Naive thymus-derived CD8-positive, alpha-beta T cell (primary cell): ENCODE measurements at regions not wholly inside any gene's neighbourhood (a gene's known extent, or its start where the extent isn't known, plus 50 kb on each side); places are given as distances from the start of the nearest gene placed in this dataset.

Source experiments
- ATAC-seq, 2 donors: fragments of 150-1000 bp; cut with Tn5 transposase in 1 of 2; sonication (Bioruptor Pico), chemical (Tn5 transposase) in 1 of 2; 1 replicate in 1 of 2; 2 replicates in 1 of 2; pipeline ENCODE4 v1.10.0; 2021; ENCODE audit warnings: mild to moderate bottlenecking in 2 of 2, moderate library complexity in 2 of 2
- POLR2A ChIA-PET: fragments of 350-600 bp; sonication (Branson Sonifier 250); formaldehyde crosslinking; loops from one replicate; lab custom pipeline; 2021; ENCODE audit warnings: antibody characterized with exemption; lab: Charles Lee
- DNase-seq, 10 donors: peaks; one replicate each; pipeline versions ENCODE4 v3.0.0 to v3.0.0-alpha.2; 2020 to 2022
- H3K27ac Mint-ChIP-seq, 10 donors: one replicate each; pipeline ENCODE4 v1.8.0; 2020 to 2022; ENCODE audit warnings: mild to moderate bottlenecking in 10 of 10, mixed read lengths in 10 of 10, moderate library complexity in 4 of 10, inconsistent platforms in 1 of 10
- H3K27me3 Mint-ChIP-seq, 5 donors: one replicate each; pipeline ENCODE4 v1.8.0; 2021 to 2022; ENCODE audit warnings: mixed read lengths in 5 of 5
- H3K36me3 Mint-ChIP-seq, 3 donors: one replicate each; pipeline ENCODE4 v1.8.0; 2020 to 2022; ENCODE audit warnings: mixed read lengths in 3 of 3, mild to moderate bottlenecking in 2 of 3, inconsistent platforms in 1 of 3
- H3K4me1 Mint-ChIP-seq, 4 donors: one replicate each; pipeline ENCODE4 v1.8.0; 2021 to 2022; ENCODE audit warnings: mixed read lengths in 4 of 4
- H3K4me3 Mint-ChIP-seq, 10 donors: one replicate each; pipeline ENCODE4 v1.8.0; 2020 to 2022; ENCODE audit warnings: mild to moderate bottlenecking in 10 of 10, mixed read lengths in 10 of 10, moderate library complexity in 6 of 10, inconsistent platforms in 1 of 10
- H3K9me3 Mint-ChIP-seq, 9 donors: one replicate each; pipeline ENCODE4 v1.8.0; 2020 to 2022; ENCODE audit warnings: mixed read lengths in 9 of 9, mild to moderate bottlenecking in 3 of 9, inconsistent platforms in 1 of 9, moderate library complexity in 1 of 9

- Mint-ChIP-seq H3K9me3 (peaks cover 5 to 53% (median 20%) of the 10 kb centered on the region in 9 donors), H3K27ac (no peak overlapping the region), H3K4me3 (no peak overlapping the region), H3K36me3 (no peaks in the 10 kb centered on the region), H3K4me1 (no peaks in the 10 kb centered on the region), H3K27me3 (no peaks in the 10 kb centered on the region)
- POLR2A ChIA-PET = no interaction called here
- no peak for ATAC-seq
- no peak for DNase-seq
Measured at GRCh38 chr13:54317722-54318121, 1289.1 kb downstream of the OLFM4 start.

- Mint-ChIP-seq H3K4me1 (no peaks in the 10 kb centered on the region), H3K27ac (no peak overlapping the region), H3K36me3 (peaks cover 0 to 3% (median 0%) of the 10 kb centered on the region in 3 donors), H3K27me3 (no peaks in the 10 kb centered on the region), H3K4me3 (no peak overlapping the region), H3K9me3 (peaks cover 0 to 43% (median 7%) of the 10 kb centered on the region in 9 donors)
- DNase-seq (no peak), ATAC-seq (no peak)
- POLR2A ChIA-PET = no interaction called here
Measured at GRCh38 chr13:54337540-54337939, 1308.9 kb downstream of the OLFM4 start.

- no peaks in the 10 kb centered on the region for H3K27me3 Mint-ChIP-seq
- H3K36me3 Mint-ChIP-seq = no peaks in the 10 kb centered on the region
- no peak for DNase-seq
- H3K9me3 Mint-ChIP-seq = peaks cover 0 to 19% (median 6%) of the 10 kb centered on the region in 9 donors
- ATAC-seq = no peak
- POLR2A ChIA-PET = no interaction called here
- H3K27ac Mint-ChIP-seq = no peak overlapping the region
- no peaks in the 10 kb centered on the region for H3K4me1 Mint-ChIP-seq
- no peak overlapping the region for H3K4me3 Mint-ChIP-seq
Measured at GRCh38 chr13:54347531-54347930, 1318.9 kb downstream of the OLFM4 start.

- Mint-ChIP-seq H3K27me3 (no peaks in the 10 kb centered on the region), H3K27ac (no peak overlapping the region), H3K4me3 (no peak overlapping the region), H3K36me3 (no peaks in the 10 kb centered on the region), H3K9me3 (peaks cover 0 to 35% (median 13%) of the 10 kb centered on the region in 9 donors), H3K4me1 (no peaks in the 10 kb centered on the region)
- DNase-seq = no peak
- ATAC-seq = no peak
- POLR2A ChIA-PET = no interaction called here
Measured at GRCh38 chr13:54356209-54356608, 1327.6 kb downstream of the OLFM4 start.

GRCh38 chr13:54356849-54357248 is 1328.2 kb downstream of the OLFM4 start:
- no peaks in the 10 kb centered on the region for H3K27me3 Mint-ChIP-seq
- ATAC-seq (no peak), DNase-seq (no peak)
- POLR2A ChIA-PET = no interaction called here
- no peak overlapping the region for H3K4me3 Mint-ChIP-seq
- no peaks in the 10 kb centered on the region for H3K36me3 Mint-ChIP-seq
- H3K27ac Mint-ChIP-seq = no peak overlapping the region
- peaks cover 0 to 35% (median 13%) of the 10 kb centered on the region in 9 donors for H3K9me3 Mint-ChIP-seq
- no peaks in the 10 kb centered on the region for H3K4me1 Mint-ChIP-seq

GRCh38 chr13:54357284-54357933 is 1328.8 kb downstream of the OLFM4 start:
- DNase-seq = no peak
- no peak overlapping the region for H3K27ac Mint-ChIP-seq
- no peak overlapping the region for H3K4me3 Mint-ChIP-seq
- POLR2A ChIA-PET = no interaction called here
- peaks cover 0 to 35% (median 13%) of the 10 kb centered on the region in 9 donors for H3K9me3 Mint-ChIP-seq
- no peak for ATAC-seq
- no peaks in the 10 kb centered on the region for H3K27me3 Mint-ChIP-seq
- H3K4me1 Mint-ChIP-seq = no peaks in the 10 kb centered on the region
- H3K36me3 Mint-ChIP-seq = no peaks in the 10 kb centered on the region

- no peaks in the 10 kb centered on the region for H3K36me3 Mint-ChIP-seq
- DNase-seq (no peak), ATAC-seq (no peak)
- H3K4me1 Mint-ChIP-seq = no peaks in the 10 kb centered on the region
- H3K9me3 Mint-ChIP-seq = peaks cover 0 to 25% (median 11%) of the 10 kb centered on the region in 9 donors
- no peak overlapping the region for H3K27ac Mint-ChIP-seq
- no peak overlapping the region for H3K4me3 Mint-ChIP-seq
- H3K27me3 Mint-ChIP-seq = no peaks in the 10 kb centered on the region
- POLR2A ChIA-PET = no interaction called here
Measured at GRCh38 chr13:54361460-54361859, 1332.8 kb downstream of the OLFM4 start.

GRCh38 chr13:54366728-54367127 is 1338.1 kb downstream of the OLFM4 start:
- H3K4me1 Mint-ChIP-seq = no peaks in the 10 kb centered on the region
- H3K27ac Mint-ChIP-seq = no peak overlapping the region
- H3K4me3 Mint-ChIP-seq = no peak overlapping the region
- H3K27me3 Mint-ChIP-seq = no peaks in the 10 kb centered on the region
- POLR2A ChIA-PET = no interaction called here
- ATAC-seq (no peak), DNase-seq (no peak)
- H3K9me3 Mint-ChIP-seq = peaks cover 0 to 32% (median 19%) of the 10 kb centered on the region in 9 donors
- H3K36me3 Mint-ChIP-seq = peaks cover 0 to 5% (median 0%) of the 10 kb centered on the region in 3 donors

- H3K36me3 Mint-ChIP-seq = peaks cover 0 to 5% (median 0%) of the 10 kb centered on the region in 3 donors
- no peak overlapping the region for H3K4me3 Mint-ChIP-seq
- POLR2A ChIA-PET = no interaction called here
- DNase-seq (no peak), ATAC-seq (no peak)
- H3K4me1 Mint-ChIP-seq = no peaks in the 10 kb centered on the region
- H3K27ac Mint-ChIP-seq = no peak overlapping the region
- H3K27me3 Mint-ChIP-seq = no peaks in the 10 kb centered on the region
- peaks cover 1 to 32% (median 19%) of the 10 kb centered on the region in 9 donors for H3K9me3 Mint-ChIP-seq
Measured at GRCh38 chr13:54367639-54368271, 1339.1 kb downstream of the OLFM4 start.

GRCh38 chr13:54368387-54368786 is 1339.8 kb downstream of the OLFM4 start:
- DNase-seq = no peak
- H3K4me1 Mint-ChIP-seq = no peaks in the 10 kb centered on the region
- ATAC-seq = no peak
- H3K36me3 Mint-ChIP-seq = peaks cover 0 to 5% (median 0%) of the 10 kb centered on the region in 3 donors
- no peak overlapping the region for H3K4me3 Mint-ChIP-seq
- POLR2A ChIA-PET = no interaction called here
- no peaks in the 10 kb centered on the region for H3K27me3 Mint-ChIP-seq
- H3K27ac Mint-ChIP-seq = no peak overlapping the region
- peaks cover 1 to 32% (median 19%) of the 10 kb centered on the region in 9 donors for H3K9me3 Mint-ChIP-seq

- H3K4me3 Mint-ChIP-seq = no peak overlapping the region
- POLR2A ChIA-PET = no interaction called here
- H3K9me3 Mint-ChIP-seq = peaks cover 2 to 33% (median 18%) of the 10 kb centered on the region in 9 donors
- no peak overlapping the region for H3K27ac Mint-ChIP-seq
- ATAC-seq (no peak), DNase-seq (no peak)
- no peaks in the 10 kb centered on the region for H3K27me3 Mint-ChIP-seq
- H3K36me3 Mint-ChIP-seq = peaks cover 0 to 5% (median 0%) of the 10 kb centered on the region in 3 donors
- no peaks in the 10 kb centered on the region for H3K4me1 Mint-ChIP-seq
Measured at GRCh38 chr13:54373211-54373610, 1344.6 kb downstream of the OLFM4 start.

GRCh38 chr13:54379461-54379860 is 1350.8 kb downstream of the OLFM4 start:
- Mint-ChIP-seq H3K4me3 (no peak overlapping the region), H3K9me3 (peaks cover 4 to 36% (median 12%) of the 10 kb centered on the region in 9 donors), H3K4me1 (no peaks in the 10 kb centered on the region), H3K27ac (peak overlapping the region in 1 of 10 donors; percentile 32), H3K27me3 (no peaks in the 10 kb centered on the region), H3K36me3 (peaks cover 0 to 9% (median 0%) of the 10 kb centered on the region in 3 donors)
- DNase-seq (no peak), ATAC-seq (no peak)
- POLR2A ChIA-PET = no interaction called here

- Mint-ChIP-seq H3K27me3 (no peaks in the 10 kb centered on the region), H3K36me3 (peaks cover 0 to 9% (median under 1%) of the 10 kb centered on the region in 3 donors), H3K9me3 (peaks cover 4 to 50% (median 12%) of the 10 kb centered on the region in 9 donors), H3K4me1 (no peaks in the 10 kb centered on the region), H3K27ac (no peak overlapping the region), H3K4me3 (no peak overlapping the region)
- POLR2A ChIA-PET = no interaction called here
- DNase-seq (no peak), ATAC-seq (no peak)
Measured at GRCh38 chr13:54383604-54384003, 1355.0 kb downstream of the OLFM4 start.
